ENCODE measurements at regions not wholly inside any gene's neighbourhood (a gene's known extent, or its start where the extent isn't known, plus 50 kb on each side); places are given as distances from the start of the nearest gene placed in this dataset.
A peak's percentile ranks its signal among the peaks of the same experiment; 100 is the strongest.

DNA sequence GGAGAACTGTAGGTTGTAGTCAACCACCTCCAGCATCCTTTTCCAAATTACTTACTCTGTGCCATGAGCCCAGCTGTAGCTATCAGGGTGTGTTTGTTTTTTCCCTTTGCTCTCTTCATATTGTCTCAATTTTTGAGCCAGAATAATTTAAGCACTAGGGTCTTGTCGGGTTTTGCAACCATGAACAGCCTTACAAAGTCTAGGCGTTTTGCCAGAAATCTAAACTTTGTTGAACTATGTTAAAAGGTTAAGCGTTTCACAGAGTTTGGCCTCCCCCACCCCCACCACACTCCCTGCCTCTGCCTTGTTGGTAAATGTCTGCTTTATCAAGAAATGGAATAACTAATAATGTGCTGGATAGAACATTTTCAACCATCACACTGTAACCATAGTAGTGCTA lies 190.6 kb upstream of the TTC29 start:
- H3K9ac ChIP-seq (ENCODE audit: insufficient read length, low read depth): no peak overlapping the region
- H3K36me3 ChIP-seq (ENCODE audit: insufficient read depth, insufficient read length, low read length): no peaks in the 10 kb centered on the region
- TF ChIP-seq ZNF274 (IDR thresholded peaks at IDR 0.05; ENCODE audit: low read depth, low read length): no peak
- TF ChIP-seq YY1 (IDR thresholded peaks at IDR 0.05; ENCODE audit: insufficient read depth, insufficient read length): no peak
- no peak for TF ChIP-seq SUZ12 (IDR thresholded peaks at IDR 0.05; ENCODE audit: extremely low read depth, insufficient read depth, insufficient read length)
- H3K4me3 ChIP-seq (ENCODE audit: insufficient read length, low read depth): no peak overlapping the region
- H3K27me3 ChIP-seq (ENCODE audit: insufficient read depth, insufficient read length): no peaks in the 10 kb centered on the region
- DNase-seq (ENCODE audit: low read depth, low spot score): no peak
- no peaks in the 10 kb centered on the region for H3K9me3 ChIP-seq (ENCODE audit: insufficient read depth, low read length)
- H3K4me1 ChIP-seq (ENCODE audit: insufficient read depth, insufficient read length): no peaks in the 10 kb centered on the region

DNA sequence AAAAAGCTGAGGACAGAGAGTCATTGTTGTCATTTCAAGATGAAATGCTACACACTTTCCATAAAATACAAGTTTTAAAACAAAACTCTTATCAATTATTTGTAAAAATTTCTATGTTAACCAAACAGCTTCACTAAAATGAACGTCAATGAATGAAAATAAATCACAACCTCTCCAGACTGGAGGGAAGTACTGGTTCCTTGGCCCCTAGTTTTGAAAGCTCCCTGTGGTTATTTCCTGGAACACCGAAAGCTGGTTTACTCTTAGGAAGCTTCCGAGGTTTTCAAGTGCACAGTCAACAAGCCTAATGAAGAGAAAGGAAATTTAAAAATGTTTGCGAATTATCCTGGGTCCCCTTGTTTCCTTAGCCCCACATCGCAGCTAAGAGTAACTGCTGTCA lies 191.1 kb upstream of the TTC29 start:
- no peak for DNase-seq (ENCODE audit: low read depth, low spot score)
- no peaks in the 10 kb centered on the region for H3K4me1 ChIP-seq (ENCODE audit: insufficient read depth, insufficient read length)
- H3K9me3 ChIP-seq (ENCODE audit: insufficient read depth, low read length): no peaks in the 10 kb centered on the region
- no peaks in the 10 kb centered on the region for H3K27me3 ChIP-seq (ENCODE audit: insufficient read depth, insufficient read length)
- no peak overlapping the region for H3K9ac ChIP-seq (ENCODE audit: insufficient read length, low read depth)
- no peaks in the 10 kb centered on the region for H3K36me3 ChIP-seq (ENCODE audit: insufficient read depth, insufficient read length, low read length)
- TF ChIP-seq ZNF274 (IDR thresholded peaks at IDR 0.05; ENCODE audit: low read depth, low read length) (no peak), SUZ12 (IDR thresholded peaks at IDR 0.05; ENCODE audit: extremely low read depth, insufficient read depth, insufficient read length) (no peak), YY1 (IDR thresholded peaks at IDR 0.05; ENCODE audit: insufficient read depth, insufficient read length) (no peak)
- no peak overlapping the region for H3K4me3 ChIP-seq (ENCODE audit: insufficient read length, low read depth)

DNA sequence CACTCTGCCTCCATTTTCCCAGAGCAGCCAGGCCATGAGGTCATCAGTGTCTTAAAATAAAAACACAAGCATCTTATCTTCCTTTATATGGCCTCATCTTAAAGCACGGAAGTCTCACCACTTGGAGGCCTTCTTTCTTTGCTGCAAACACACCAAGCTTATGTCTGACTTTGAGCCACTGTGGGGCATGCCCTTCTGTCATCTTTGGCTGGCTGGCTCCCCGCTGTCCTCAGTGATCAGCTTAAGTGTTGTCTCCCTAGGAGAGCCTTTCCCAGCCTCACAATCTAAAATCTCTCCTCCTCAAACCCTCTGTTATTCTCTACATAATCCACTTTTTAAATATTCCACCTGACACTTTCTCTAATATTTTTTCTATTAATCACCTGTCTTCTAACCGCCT lies 191.6 kb upstream of the TTC29 start:
- no peak for DNase-seq (ENCODE audit: low read depth, low spot score)
- no peaks in the 10 kb centered on the region for H3K9me3 ChIP-seq (ENCODE audit: insufficient read depth, low read length)
- no peaks in the 10 kb centered on the region for H3K27me3 ChIP-seq (ENCODE audit: insufficient read depth, insufficient read length)
- no peak overlapping the region for H3K9ac ChIP-seq (ENCODE audit: insufficient read length, low read depth)
- no peaks in the 10 kb centered on the region for H3K4me1 ChIP-seq (ENCODE audit: insufficient read depth, insufficient read length)
- H3K4me3 ChIP-seq (ENCODE audit: insufficient read length, low read depth): no peak overlapping the region
- TF ChIP-seq YY1 (IDR thresholded peaks at IDR 0.05; ENCODE audit: insufficient read depth, insufficient read length) (no peak), SUZ12 (IDR thresholded peaks at IDR 0.05; ENCODE audit: extremely low read depth, insufficient read depth, insufficient read length) (no peak), ZNF274 (IDR thresholded peaks at IDR 0.05; ENCODE audit: low read depth, low read length) (no peak)
- no peaks in the 10 kb centered on the region for H3K36me3 ChIP-seq (ENCODE audit: insufficient read depth, insufficient read length, low read length)

DNA sequence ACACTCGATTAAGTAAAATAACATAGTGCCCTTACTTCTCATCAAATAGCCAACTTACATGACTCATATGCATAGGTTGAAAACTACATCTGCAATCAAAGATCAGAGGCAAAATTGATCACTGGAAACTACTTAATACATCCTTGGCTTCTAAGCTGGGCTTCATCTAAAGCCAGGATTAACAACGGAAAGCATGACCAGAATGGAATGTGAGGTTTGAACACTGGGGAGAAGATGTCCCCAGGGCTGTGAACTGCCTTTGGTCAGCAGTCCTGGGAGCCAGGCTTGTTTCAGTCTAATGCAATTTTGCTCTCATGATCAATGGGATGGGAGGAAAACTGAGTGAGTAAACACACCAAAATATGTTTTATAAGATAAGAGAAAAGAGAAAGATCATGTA lies 192.5 kb upstream of the TTC29 start:
- no peaks in the 10 kb centered on the region for H3K27me3 ChIP-seq (ENCODE audit: insufficient read depth, insufficient read length)
- H3K9ac ChIP-seq (ENCODE audit: insufficient read length, low read depth): no peak overlapping the region
- H3K4me3 ChIP-seq (ENCODE audit: insufficient read length, low read depth): no peak overlapping the region
- no peak for DNase-seq (ENCODE audit: low read depth, low spot score)
- H3K4me1 ChIP-seq (ENCODE audit: insufficient read depth, insufficient read length): no peaks in the 10 kb centered on the region
- no peaks in the 10 kb centered on the region for H3K36me3 ChIP-seq (ENCODE audit: insufficient read depth, insufficient read length, low read length)
- TF ChIP-seq ZNF274 (IDR thresholded peaks at IDR 0.05; ENCODE audit: low read depth, low read length): no peak
- no peak for TF ChIP-seq SUZ12 (IDR thresholded peaks at IDR 0.05; ENCODE audit: extremely low read depth, insufficient read depth, insufficient read length)
- no peak for TF ChIP-seq YY1 (IDR thresholded peaks at IDR 0.05; ENCODE audit: insufficient read depth, insufficient read length)
- H3K9me3 ChIP-seq (ENCODE audit: insufficient read depth, low read length): no peaks in the 10 kb centered on the region

DNA sequence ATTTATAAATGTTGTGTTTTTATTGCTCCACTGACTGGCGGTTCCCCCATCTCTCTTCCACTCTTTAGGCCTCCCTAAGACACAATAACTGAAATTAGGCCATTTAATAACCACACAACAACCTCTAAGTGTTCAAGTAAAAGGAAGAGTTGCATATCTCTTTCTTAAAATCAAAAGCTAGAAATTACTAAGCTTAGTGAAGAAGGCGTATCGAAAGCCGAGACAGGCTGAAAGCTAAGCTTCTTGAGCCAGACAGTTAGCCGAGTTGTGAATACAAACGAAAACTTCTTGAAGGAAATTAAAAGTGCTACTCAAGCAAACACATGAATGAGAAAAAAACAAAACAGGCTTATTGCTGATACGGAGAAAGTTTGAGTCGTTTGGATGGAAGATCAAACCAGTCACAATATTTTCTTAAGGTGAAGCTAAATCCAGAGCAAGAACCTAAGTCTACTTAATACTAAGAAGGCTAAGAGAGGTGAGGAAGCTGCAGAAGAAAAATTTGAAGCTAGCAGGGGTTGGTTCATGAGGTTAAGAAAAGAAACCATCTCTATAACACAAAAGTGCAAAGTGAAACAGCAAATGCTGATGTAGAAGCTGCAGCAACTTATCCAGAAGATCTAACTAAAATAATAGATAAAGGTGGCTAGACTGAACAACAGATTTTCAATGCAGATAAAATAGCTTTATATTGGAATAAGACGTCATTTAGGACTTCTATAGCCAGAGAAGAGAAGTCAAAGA lies 194.0 kb upstream of the TTC29 start:
- TF ChIP-seq ZNF274 (IDR thresholded peaks at IDR 0.05; ENCODE audit: low read depth, low read length) (no peak), SUZ12 (IDR thresholded peaks at IDR 0.05; ENCODE audit: extremely low read depth, insufficient read depth, insufficient read length) (no peak), YY1 (IDR thresholded peaks at IDR 0.05; ENCODE audit: insufficient read depth, insufficient read length) (no peak)
- Histone ChIP-seq H3K27me3 (ENCODE audit: insufficient read depth, insufficient read length) (no peaks in the 10 kb centered on the region), H3K9me3 (ENCODE audit: insufficient read depth, low read length) (no peaks in the 10 kb centered on the region), H3K9ac (ENCODE audit: insufficient read length, low read depth) (no peak overlapping the region), H3K4me3 (ENCODE audit: insufficient read length, low read depth) (no peak overlapping the region), H3K36me3 (ENCODE audit: insufficient read depth, insufficient read length, low read length) (no peaks in the 10 kb centered on the region), H3K4me1 (ENCODE audit: insufficient read depth, insufficient read length) (no peaks in the 10 kb centered on the region)
- DNase-seq (ENCODE audit: low read depth, low spot score): no peak

DNA sequence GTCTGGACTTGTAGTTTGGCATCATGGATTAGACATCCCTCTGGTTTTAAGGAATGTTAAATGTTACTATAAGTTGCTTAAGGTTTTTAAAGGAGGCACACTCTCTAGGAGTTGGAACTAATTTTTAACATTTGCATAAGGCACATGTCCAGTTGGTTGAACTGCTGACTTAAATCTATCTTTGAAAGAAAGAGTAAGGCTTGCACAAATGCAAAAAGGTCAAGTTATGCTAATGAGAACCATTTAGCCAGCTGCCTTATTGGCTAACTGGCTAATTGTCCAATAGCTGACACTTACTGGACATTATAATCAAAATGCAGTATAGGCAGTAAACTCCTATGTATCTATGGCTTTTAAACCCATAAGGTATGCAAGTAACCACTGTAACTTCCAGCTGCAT lies 206.1 kb upstream of the TTC29 start:
- H3K36me3 ChIP-seq (ENCODE audit: insufficient read depth, insufficient read length, low read length): no peaks in the 10 kb centered on the region
- no peaks in the 10 kb centered on the region for H3K27me3 ChIP-seq (ENCODE audit: insufficient read depth, insufficient read length)
- no peak overlapping the region for H3K4me3 ChIP-seq (ENCODE audit: insufficient read length, low read depth)
- H3K9ac ChIP-seq (ENCODE audit: insufficient read length, low read depth): no peak overlapping the region
- H3K4me1 ChIP-seq (ENCODE audit: insufficient read depth, insufficient read length): no peaks in the 10 kb centered on the region
- TF ChIP-seq YY1 (IDR thresholded peaks at IDR 0.05; ENCODE audit: insufficient read depth, insufficient read length) (no peak), ZNF274 (IDR thresholded peaks at IDR 0.05; ENCODE audit: low read depth, low read length) (no peak), SUZ12 (IDR thresholded peaks at IDR 0.05; ENCODE audit: extremely low read depth, insufficient read depth, insufficient read length) (no peak)
- DNase-seq (ENCODE audit: low read depth, low spot score): no peak
- H3K9me3 ChIP-seq (ENCODE audit: insufficient read depth, low read length): no peaks in the 10 kb centered on the region

DNA sequence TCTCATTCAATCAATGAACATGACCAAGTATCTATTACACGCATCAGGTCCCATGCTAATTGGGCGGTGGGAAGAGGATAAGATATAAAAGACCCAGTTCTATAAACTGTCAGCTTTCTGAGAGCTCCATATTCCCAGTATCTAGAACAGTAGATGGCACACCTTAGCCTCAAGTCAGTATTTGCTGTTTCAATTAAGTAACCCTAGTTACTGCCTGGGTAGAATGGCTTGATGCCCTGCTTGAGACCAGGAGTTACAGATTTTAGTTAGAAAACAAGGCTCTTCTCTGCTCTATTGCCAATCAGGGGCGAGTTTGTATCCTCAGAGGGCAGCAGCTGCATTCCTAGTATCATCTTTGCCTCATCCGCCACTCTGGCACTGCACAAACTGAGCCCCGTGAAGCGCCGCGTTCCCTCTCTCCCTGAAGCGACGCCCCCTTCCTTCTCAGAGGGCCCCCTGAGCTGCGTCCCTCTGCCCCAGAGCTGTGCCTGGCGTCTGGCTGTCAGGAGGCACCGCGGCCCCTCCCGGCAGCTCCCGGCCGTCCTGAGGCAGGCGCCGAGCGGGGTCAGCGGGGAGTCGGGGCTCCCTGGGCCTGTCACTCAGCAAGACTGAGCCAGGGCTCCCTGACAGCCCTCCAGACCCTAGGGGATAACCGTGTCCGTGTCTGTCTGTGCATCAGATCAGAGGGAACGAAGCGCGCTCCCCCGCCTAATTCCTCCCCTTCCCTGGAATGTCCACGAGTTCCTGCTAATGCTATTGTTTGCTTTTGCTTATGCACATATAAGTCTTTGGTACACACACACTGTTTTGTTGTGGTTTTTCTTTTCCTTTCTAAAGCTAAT lies 212.4 kb upstream of the TTC29 start:
- H3K9ac ChIP-seq (ENCODE audit: insufficient read length, low read depth): no peak overlapping the region

More for the DNA sequence above, 212.4 kb upstream of the TTC29 start:
- Histone ChIP-seq H3K4me3 (ENCODE audit: insufficient read length, low read depth) (peak overlapping the region; percentile 27), H3K36me3 (ENCODE audit: insufficient read depth, insufficient read length, low read length) (no peaks in the 10 kb centered on the region), H3K9me3 (ENCODE audit: insufficient read depth, low read length) (no peaks in the 10 kb centered on the region), H3K27me3 (ENCODE audit: insufficient read depth, insufficient read length) (no peaks in the 10 kb centered on the region), H3K4me1 (ENCODE audit: insufficient read depth, insufficient read length) (no peaks in the 10 kb centered on the region)
- TF ChIP-seq ZNF274 (IDR thresholded peaks at IDR 0.05; ENCODE audit: low read depth, low read length): no peak
- TF ChIP-seq YY1 (IDR thresholded peaks at IDR 0.05; ENCODE audit: insufficient read depth, insufficient read length): no peak
- no peak for TF ChIP-seq SUZ12 (IDR thresholded peaks at IDR 0.05; ENCODE audit: extremely low read depth, insufficient read depth, insufficient read length)
- no peak for DNase-seq (ENCODE audit: low read depth, low spot score)

All from NT2/D1 (cell line).